Stimulated activated naive B cell treated with anti-CD40 and anti-IgM and Interleukin-4, amounts not matched to agents 10 μg/mL and 1 μg/mL and 100 μg/mL, for 72 hours (primary cell): ENCODE measurements at regions not wholly inside any gene's neighbourhood (a gene's known extent, or its start where the extent isn't known, plus 50 kb on each side); places are given as distances from the start of the nearest gene placed in this dataset.

Experiments
- ATAC-seq, 2 donors: fragments of 150-1000 bp; cut with Tn5 transposase; replicated peaks; 2 replicates each; pipeline ENCODE4 v1.10.0; 2021; ENCODE audit warnings: moderate library complexity in 1 of 2
- DNase-seq: peaks from one replicate; pipeline ENCODE4 v3.0.0; 2021
- H3K27ac Mint-ChIP-seq: one replicate; pipeline ENCODE4 v1.8.0; 2022; ENCODE audit warnings: mild to moderate bottlenecking, mixed read lengths
- H3K27me3 Mint-ChIP-seq, 2 donors: one replicate each; pipeline ENCODE4 v1.8.0; 2022; ENCODE audit warnings: mixed read lengths in 2 of 2
- H3K36me3 Mint-ChIP-seq, 2 donors: one replicate each; pipeline ENCODE4 v1.8.0; 2022; ENCODE audit warnings: mixed read lengths in 2 of 2, mild to moderate bottlenecking in 1 of 2
- H3K4me1 Mint-ChIP-seq, 2 donors: one replicate each; pipeline ENCODE4 v1.8.0; 2022; ENCODE audit warnings: mixed read lengths in 2 of 2, mild to moderate bottlenecking in 1 of 2
- H3K4me3 Mint-ChIP-seq, 2 donors: one replicate each; pipeline ENCODE4 v1.8.0; 2022; ENCODE audit warnings: mild to moderate bottlenecking in 2 of 2, mixed read lengths in 2 of 2, moderate library complexity in 1 of 2
- H3K9me3 Mint-ChIP-seq, 2 donors: one replicate each; pipeline ENCODE4 v1.8.0; 2022; ENCODE audit warnings: mixed read lengths in 2 of 2, mild to moderate bottlenecking in 1 of 2

DNA sequence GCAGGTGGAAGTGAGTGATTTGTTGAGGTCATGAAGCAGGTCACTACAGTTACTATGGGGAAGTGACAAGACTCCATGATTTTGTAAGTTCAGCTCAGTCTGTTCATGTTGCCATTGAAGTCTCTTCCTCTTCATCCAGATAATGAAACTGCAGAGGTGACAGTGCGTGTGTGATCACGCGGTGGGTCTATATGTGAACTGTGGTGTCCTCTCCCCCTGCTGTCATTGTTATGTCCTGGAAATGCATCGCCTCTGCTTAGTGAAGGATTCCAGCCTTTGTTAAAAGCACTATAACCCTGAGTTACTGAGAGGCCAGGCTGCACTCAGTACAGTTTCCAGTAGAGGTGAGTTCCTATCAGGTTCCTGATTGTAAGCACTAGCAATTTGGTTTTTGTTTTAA lies 216.2 kb upstream of the RMST start:
- peaks cover 0 to 4% of the 10 kb centered on the region in 2 donors for H3K9me3 Mint-ChIP-seq
- ATAC-seq (no peak), DNase-seq (no peak)
- no peaks in the 10 kb centered on the region for H3K4me1 Mint-ChIP-seq
- H3K27me3 Mint-ChIP-seq, result peaks cover 4 to 6% of the 10 kb centered on the region in 2 donors
- no peaks in the 10 kb centered on the region for H3K36me3 Mint-ChIP-seq
- H3K4me3 Mint-ChIP-seq, result no peak overlapping the region
- H3K27ac Mint-ChIP-seq, result no peak overlapping the region

DNA sequence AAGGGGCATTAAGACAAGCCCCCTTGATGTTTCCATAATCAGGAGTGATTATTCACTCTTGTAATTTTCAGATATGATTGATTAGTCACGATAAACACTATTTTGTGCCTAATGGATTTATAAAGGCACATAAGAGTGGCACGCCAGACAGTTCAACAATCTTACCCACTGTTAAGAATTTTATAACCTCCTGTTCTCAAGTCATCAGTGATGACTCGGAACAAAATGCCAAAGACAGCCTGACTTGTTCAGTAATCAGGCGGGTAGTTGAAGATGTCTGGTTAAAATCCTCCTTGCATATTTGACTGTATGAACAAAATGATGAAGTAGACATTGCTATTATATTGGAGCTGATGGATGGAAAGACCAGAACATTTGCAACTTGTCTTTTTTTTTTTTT lies 212.1 kb upstream of the RMST start:
- Mint-ChIP-seq H3K27ac (no peak overlapping the region), H3K4me3 (no peak overlapping the region), H3K36me3 (no peaks in the 10 kb centered on the region), H3K4me1 (no peaks in the 10 kb centered on the region), H3K27me3 (peaks cover 0 to 9% of the 10 kb centered on the region in 2 donors), H3K9me3 (peaks cover 0 to 1% of the 10 kb centered on the region in 2 donors)
- DNase-seq (no peak), ATAC-seq (no peak)

DNA sequence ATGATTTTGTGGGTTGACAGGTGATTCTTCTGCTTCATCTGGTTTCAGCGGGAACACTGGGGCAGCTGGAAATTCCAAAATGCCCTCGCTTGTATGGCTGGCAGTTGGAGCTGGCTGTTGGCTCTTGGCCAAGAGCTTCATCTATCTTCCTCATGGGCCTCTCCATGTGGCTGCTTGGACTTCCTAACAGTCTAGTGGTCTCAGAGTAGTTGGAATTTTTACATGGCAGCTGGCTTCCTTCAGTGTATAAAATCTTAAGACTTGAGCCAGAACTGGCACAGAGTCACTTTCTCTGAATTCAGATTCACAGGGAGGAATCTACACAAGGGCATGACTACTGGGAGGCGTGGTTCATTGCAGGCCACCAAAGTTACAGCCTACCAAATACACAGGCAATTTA lies 204.9 kb upstream of the RMST start:
- H3K9me3 Mint-ChIP-seq, result no peaks in the 10 kb centered on the region
- ATAC-seq (no peak), DNase-seq (no peak)
- no peaks in the 10 kb centered on the region for H3K4me1 Mint-ChIP-seq
- no peak overlapping the region for H3K4me3 Mint-ChIP-seq
- no peaks in the 10 kb centered on the region for H3K36me3 Mint-ChIP-seq
- peaks cover 6 to 9% of the 10 kb centered on the region in 2 donors for H3K27me3 Mint-ChIP-seq
- H3K27ac Mint-ChIP-seq, result no peak overlapping the region

DNA sequence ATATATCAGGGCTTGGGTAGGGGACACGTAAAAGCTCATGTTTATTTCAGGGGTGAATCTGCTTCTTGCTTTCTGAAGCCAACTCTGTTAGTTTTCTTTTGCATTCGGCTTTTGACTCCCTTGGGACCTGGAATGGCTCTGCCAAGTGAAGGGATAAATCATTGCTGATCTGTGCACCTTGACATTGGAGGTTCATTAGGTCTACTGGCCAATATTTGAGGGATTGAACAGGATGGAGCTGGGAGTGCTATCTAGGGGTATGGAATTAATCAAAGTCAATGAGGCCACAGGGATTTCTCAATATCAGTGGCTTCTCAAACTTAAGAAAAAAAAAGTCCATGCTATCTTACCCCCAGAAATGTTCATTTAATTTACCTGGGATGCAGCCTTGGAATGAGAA lies 203.5 kb upstream of the RMST start:
- DNase-seq (no peak), ATAC-seq (no peak)
- no peaks in the 10 kb centered on the region for H3K4me1 Mint-ChIP-seq
- no peaks in the 10 kb centered on the region for H3K9me3 Mint-ChIP-seq
- H3K27me3 Mint-ChIP-seq, result peaks cover 6 to 7% of the 10 kb centered on the region in 2 donors
- H3K27ac Mint-ChIP-seq, result no peak overlapping the region
- no peak overlapping the region for H3K4me3 Mint-ChIP-seq
- H3K36me3 Mint-ChIP-seq, result no peaks in the 10 kb centered on the region

DNA sequence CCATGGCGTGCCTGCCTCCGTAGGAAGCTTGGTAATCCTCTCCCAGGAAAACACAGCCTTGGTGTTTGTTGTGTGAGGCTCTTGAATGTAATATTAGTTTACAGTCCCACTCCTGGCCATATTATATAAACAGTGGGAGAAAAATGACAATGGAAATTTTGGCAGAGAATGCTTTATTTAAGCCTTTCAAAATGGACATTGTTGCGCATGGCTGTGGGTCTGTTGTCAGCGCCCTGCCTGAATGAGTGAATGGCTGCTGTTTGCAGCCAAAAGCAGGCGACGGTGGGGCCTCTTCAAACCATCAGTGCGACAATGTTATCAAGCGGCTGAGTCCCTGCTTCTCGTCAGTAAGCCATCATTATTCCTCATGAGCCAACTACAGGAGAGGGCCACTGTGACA lies 201.8 kb upstream of the RMST start:
- ATAC-seq, result no peak
- Mint-ChIP-seq H3K4me3 (no peak overlapping the region), H3K27me3 (peaks cover 4 to 6% of the 10 kb centered on the region in 2 donors), H3K27ac (no peak overlapping the region), H3K4me1 (no peaks in the 10 kb centered on the region), H3K9me3 (no peaks in the 10 kb centered on the region), H3K36me3 (no peaks in the 10 kb centered on the region)
- DNase-seq, result no peak

DNA sequence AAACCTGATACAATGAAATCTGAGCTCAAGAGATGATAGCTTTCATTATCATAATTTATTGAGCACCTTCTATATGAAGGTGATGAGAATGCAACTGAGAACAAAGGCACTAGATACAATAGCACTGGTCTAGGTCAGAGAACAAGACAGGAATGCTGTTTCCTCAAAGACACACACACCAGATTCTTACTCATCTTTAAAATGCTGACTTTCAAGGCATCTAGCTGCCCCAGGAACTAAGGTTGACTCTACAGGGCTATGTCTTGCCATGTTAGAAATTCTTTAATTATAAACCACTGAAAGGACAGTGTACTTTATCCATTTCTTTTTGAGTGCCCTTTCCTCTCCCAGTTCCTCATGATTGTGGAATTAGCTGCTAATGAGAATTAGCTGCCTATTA lies 195.4 kb upstream of the RMST start:
- no peaks in the 10 kb centered on the region for H3K36me3 Mint-ChIP-seq
- H3K4me1 Mint-ChIP-seq, result no peaks in the 10 kb centered on the region
- no peak overlapping the region for H3K27ac Mint-ChIP-seq
- no peak overlapping the region for H3K4me3 Mint-ChIP-seq
- ATAC-seq, result no peak
- peaks cover 6 to 9% of the 10 kb centered on the region in 2 donors for H3K27me3 Mint-ChIP-seq
- peaks cover 2 to 4% of the 10 kb centered on the region in 2 donors for H3K9me3 Mint-ChIP-seq
- DNase-seq, result no peak

DNA sequence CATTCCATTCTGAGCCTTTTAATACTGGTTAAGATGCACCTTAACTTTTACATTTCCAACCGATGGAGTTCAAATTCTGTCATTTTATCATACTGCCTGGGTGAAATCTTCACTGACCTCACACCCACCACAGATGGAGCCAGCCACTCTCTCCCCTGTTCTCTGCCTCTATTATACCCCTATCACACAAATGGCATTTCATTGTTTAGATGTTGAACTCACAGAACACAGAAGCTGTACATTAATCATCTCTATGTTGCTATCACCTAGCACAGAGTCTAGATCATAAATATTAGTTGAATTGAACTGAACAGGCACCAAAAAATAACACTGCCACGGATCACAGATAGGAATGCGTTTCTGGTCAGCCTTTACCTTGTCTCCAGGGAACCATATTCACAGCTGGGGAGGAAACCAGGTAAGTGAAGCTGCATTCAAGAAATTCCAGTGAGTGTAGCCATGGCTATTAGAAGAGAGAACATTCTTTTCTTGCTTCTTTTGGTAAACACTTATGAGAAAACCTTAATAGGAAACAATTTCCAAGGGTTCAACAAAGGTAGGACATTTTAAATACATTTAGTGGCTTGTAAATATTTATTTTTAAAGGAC lies 194.9 kb upstream of the RMST start:
- Mint-ChIP-seq H3K27me3 (peaks cover 6 to 9% of the 10 kb centered on the region in 2 donors), H3K4me1 (no peaks in the 10 kb centered on the region), H3K36me3 (no peaks in the 10 kb centered on the region), H3K27ac (no peak overlapping the region), H3K4me3 (no peak overlapping the region), H3K9me3 (peaks cover 2 to 4% of the 10 kb centered on the region in 2 donors)
- DNase-seq (no peak), ATAC-seq (no peak)

DNA sequence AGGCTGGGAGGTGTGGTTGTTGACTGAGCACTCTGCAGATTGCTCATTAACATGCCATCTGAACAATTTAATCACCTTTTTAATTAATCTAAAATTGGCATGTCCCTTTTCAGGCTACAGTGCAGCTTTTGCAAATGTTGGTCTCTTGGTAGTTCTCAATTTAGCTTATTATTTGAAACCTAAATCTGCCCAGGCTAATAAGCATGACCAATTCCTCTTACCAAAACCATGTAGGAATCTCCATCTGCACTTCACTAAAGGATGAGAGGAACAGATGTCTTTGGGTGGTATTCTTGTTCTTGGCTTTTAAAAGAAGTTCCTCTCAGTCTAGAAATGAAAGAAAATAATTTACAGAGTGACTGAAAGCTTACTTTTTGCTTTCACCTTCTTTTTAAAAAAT lies 190.1 kb upstream of the RMST start:
- Mint-ChIP-seq H3K4me1 (peaks cover 5 to 8% of the 10 kb centered on the region in 2 donors), H3K9me3 (peaks cover 2 to 4% of the 10 kb centered on the region in 2 donors), H3K27ac (no peak overlapping the region), H3K36me3 (no peaks in the 10 kb centered on the region), H3K27me3 (peaks cover 25% of the 10 kb centered on the region in 2 donors), H3K4me3 (no peak overlapping the region)
- DNase-seq (no peak), ATAC-seq (no peak)

DNA sequence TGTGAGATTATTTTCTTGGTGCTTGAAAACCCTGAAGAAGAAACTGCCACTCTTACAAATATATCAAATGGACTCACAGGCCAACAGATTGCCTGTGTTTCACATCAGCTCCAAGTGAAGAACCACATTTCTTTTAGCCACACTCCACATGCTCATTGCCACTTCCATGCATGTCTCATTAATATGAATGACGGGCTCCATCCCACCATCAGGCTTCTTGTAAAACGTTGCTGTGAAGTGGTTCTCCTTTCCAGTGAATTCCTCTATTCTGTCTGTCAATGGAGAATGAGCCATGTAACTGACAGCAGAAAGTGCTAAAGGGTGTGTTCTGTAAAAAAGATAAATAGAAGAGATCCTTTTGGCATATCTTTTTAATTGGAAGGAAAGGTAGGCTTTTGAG lies 188.2 kb upstream of the RMST start:
- Mint-ChIP-seq H3K9me3 (peaks cover 0 to 2% of the 10 kb centered on the region in 2 donors), H3K4me3 (no peak overlapping the region), H3K36me3 (no peaks in the 10 kb centered on the region), H3K27me3 (peaks cover 21 to 25% of the 10 kb centered on the region in 2 donors), H3K27ac (no peak overlapping the region), H3K4me1 (peaks cover 5 to 8% of the 10 kb centered on the region in 2 donors)
- no peak for ATAC-seq
- no peak for DNase-seq

DNA sequence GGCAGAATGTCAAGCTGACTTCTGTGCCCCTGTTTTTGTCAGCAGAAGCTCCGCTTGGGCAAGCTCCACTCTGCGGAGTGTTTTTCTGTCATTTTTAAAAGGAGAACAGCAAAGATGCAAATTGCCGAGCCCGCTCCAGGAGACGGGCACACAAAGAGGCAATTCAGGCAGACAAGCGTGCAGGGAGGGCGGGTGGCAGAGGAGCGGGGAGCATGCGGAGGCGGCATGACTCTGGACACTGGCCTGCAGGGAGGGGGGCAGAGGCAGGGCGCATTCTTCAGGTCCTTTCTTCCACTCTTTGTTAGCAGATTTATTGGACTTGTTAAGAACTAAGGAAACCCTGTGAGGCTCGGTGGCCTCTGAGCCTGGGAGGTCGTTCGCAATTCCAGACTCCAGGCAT lies 187.3 kb upstream of the RMST start:
- H3K4me3 Mint-ChIP-seq, result peak overlapping the region in 1 of 2 donors; percentile 28
- peaks cover 5 to 8% of the 10 kb centered on the region in 2 donors for H3K4me1 Mint-ChIP-seq
- no peak overlapping the region for H3K27ac Mint-ChIP-seq
- ATAC-seq, result no peak
- DNase-seq, result no peak
- H3K9me3 Mint-ChIP-seq, result peaks cover 0 to 2% of the 10 kb centered on the region in 2 donors
- H3K27me3 Mint-ChIP-seq, result peaks cover 23 to 25% of the 10 kb centered on the region in 2 donors
- no peaks in the 10 kb centered on the region for H3K36me3 Mint-ChIP-seq

DNA sequence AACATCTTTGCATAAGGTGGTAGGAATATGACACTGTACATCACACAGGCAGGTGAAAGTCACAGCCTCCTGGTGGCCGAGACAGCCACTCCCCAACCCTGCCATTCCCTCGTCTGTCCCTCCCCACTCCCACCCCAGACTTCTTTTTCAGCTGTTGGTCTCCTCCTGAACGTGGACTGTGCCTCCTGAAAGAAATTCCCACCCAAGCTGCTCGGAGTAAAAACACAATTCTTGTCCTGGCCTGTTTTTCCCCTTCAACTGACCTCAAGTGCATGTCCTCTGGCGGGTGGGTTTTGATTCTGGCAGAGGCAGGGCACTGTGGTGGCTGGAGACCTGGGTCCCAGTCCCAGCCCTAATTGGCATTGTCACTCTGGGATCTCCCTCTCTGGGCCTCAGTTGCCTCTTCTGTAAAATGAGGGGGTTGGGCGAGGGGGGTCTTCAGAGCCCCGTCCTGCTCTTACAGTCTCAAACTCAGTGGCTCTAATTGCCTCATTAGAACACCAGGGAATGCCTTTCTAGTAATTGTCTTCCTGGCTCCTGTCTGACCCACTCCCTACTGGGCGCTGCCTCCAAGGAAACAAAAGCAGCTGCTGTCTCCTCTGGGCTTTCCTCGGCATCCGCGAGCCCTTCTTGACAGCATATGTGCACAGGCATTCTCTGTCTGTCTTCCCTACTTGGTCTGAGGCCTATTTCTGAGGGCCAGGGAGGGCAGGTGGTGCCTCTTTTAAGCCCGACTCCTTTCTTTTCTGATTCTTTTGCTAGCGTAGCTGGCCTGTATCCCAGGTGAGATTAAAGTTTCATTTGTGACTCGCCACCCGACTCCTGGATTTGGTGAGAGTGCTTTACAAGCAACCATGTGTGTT lies 186.6 kb upstream of the RMST start:
- Mint-ChIP-seq H3K9me3 (no peaks in the 10 kb centered on the region), H3K4me3 (no peak overlapping the region), H3K27ac (no peak overlapping the region), H3K4me1 (peaks cover 5 to 8% of the 10 kb centered on the region in 2 donors), H3K27me3 (peaks cover 18 to 20% of the 10 kb centered on the region in 2 donors), H3K36me3 (no peaks in the 10 kb centered on the region)
- ATAC-seq (no peak), DNase-seq (no peak)

DNA sequence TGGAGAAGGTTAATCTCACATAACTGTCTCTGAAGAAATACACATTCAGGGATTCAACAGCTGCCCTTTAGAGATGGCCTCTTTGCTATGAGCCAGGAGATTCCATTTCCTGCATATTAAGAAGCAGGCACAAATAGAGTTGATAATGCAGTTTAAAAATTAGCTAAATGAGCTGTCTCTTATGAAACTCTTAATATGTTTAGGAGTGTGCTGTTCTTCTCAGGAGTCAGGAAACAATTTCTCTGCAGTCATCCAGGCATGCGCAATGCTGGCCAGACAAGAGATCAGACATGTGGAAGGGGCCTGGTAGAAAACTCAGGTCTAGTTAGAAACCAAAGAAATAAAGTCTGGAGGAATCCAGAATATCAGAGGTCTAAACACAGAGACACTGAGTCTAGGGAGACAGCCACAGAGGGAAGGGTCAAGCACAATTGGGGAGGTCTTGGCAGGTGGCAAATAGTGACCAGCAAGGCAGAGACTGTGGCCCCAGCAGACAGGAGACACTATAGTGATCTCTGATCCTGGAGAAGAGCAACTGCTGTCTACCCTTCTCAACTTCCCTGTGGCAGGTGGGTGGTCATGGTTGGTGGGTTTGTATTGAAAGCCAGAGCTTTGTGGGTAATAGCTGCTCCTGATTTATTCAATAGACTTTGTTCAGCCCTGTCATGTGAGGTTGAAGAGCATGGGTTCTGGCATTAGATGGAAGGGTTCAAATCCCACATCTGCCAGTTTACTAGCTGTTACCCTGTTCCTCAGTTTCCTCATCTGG lies 185.8 kb upstream of the RMST start:
- peak in 1 of 2 donors; percentile 59 for ATAC-seq
- no peak for DNase-seq
- Mint-ChIP-seq H3K4me3 (no peak overlapping the region), H3K4me1 (peaks cover 5 to 8% of the 10 kb centered on the region in 2 donors), H3K27me3 (peaks cover 18 to 20% of the 10 kb centered on the region in 2 donors), H3K36me3 (no peaks in the 10 kb centered on the region), H3K9me3 (no peaks in the 10 kb centered on the region), H3K27ac (no peak overlapping the region)

DNA sequence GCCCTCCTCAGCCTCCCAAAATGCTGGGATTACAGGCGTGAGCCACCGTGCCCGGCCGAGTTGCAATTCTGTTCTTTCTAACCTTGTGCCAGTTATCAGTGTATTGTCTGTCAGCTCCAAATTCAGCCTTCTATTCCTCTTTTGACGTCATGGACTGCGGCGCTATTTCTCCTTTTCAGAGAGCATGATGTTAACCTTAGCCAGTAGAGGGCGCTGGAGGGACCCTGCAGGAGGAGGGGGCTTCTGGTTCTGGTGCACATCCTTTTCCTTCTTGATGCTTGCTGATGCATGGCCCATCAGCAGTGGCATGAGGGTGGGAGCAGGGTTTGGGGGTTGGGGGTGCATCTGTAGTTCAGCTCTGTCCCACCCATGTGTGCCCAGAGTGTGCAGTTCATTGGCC lies 179.3 kb upstream of the RMST start:
- ATAC-seq, result no peak
- Mint-ChIP-seq H3K4me1 (no peaks in the 10 kb centered on the region), H3K27me3 (peaks cover 0 to 14% of the 10 kb centered on the region in 2 donors), H3K36me3 (no peaks in the 10 kb centered on the region), H3K9me3 (no peaks in the 10 kb centered on the region), H3K4me3 (no peak overlapping the region), H3K27ac (no peak overlapping the region)
- no peak for DNase-seq

DNA sequence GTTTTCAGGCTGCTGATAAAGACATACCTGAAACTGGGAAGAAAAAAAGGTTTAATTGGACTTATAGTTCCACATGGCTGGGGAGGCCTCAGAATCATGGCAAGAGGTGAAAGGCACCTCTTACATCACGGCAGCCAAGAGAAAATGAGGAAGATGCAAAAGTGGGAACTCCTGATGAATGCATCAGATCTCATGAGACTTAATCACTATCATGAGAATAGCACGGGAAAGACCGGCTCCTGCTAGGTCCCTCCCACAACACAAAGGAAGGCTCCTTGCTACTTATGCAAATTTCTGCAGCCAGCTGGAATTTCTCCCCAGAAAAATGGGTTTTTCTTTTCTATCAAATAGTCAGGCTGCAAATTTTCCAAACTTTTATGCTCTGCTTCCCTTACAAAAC lies 174.1 kb upstream of the RMST start:
- H3K4me3 Mint-ChIP-seq, result no peak overlapping the region

More for the DNA sequence above, 174.1 kb upstream of the RMST start:
- Mint-ChIP-seq H3K27me3 (peaks cover 0 to 10% of the 10 kb centered on the region in 2 donors), H3K36me3 (no peaks in the 10 kb centered on the region), H3K4me1 (peaks cover 21 to 22% of the 10 kb centered on the region in 2 donors), H3K9me3 (no peaks in the 10 kb centered on the region), H3K27ac (no peak overlapping the region)
- ATAC-seq (no peak), DNase-seq (no peak)
